Stimulated activated CD8-positive, alpha-beta memory T cell treated with anti-CD3 and anti-CD28 coated beads, Interleukin-15, amount 100 ng/mL, for 24 hours (primary cell): ENCODE measurements at regions not wholly inside any gene's neighbourhood (a gene's known extent, or its start where the extent isn't known, plus 50 kb on each side); places are given as distances from the start of the nearest gene placed in this dataset.
"Not testable (repeated sequence)": the region's sequence is repeated elsewhere in the genome, so short reads cannot be mapped to it uniquely, and the experiment has no call there.

Experiments used
- DNase-seq: peaks from one replicate; pipeline ENCODE4 v3.0.0-alpha.2; 2020; ENCODE audit warnings: low read depth

- DNase-seq = no peak
Observed at GRCh38 chr6:14217728-14218518, 100.4 kb downstream of the CD83 start.

GRCh38 chr6:14218519-14218800, 100.9 kb downstream of the CD83 start:
- no peak for DNase-seq

- DNase-seq = no peak
Observed at GRCh38 chr6:14221564-14222279, 104.2 kb downstream of the CD83 start.

- no peak for DNase-seq
Observed at GRCh38 chr6:14222956-14223355, 105.4 kb downstream of the CD83 start.

- no peak for DNase-seq
Observed at GRCh38 chr6:14224359-14225103, 107.0 kb downstream of the CD83 start.

- DNase-seq = no peak
Observed at GRCh38 chr6:14226051-14226660, 108.6 kb downstream of the CD83 start.

- no peak for DNase-seq
Observed at GRCh38 chr6:14228571-14228970, 111.0 kb downstream of the CD83 start.

- DNase-seq = no peak
Observed at GRCh38 chr6:14231071-14231483, 113.5 kb downstream of the CD83 start.

GRCh38 chr6:14231501-14232280, 114.1 kb downstream of the CD83 start:
- no peak for DNase-seq

GRCh38 chr6:14232889-14233288, 115.3 kb downstream of the CD83 start:
- DNase-seq = no peak

GRCh38 chr6:14235653-14236356, 118.2 kb downstream of the CD83 start:
- DNase-seq = no peak

- no peak for DNase-seq
Observed at GRCh38 chr6:14239097-14239496, 121.5 kb downstream of the CD83 start.

GRCh38 chr6:14240411-14241166, 123.0 kb downstream of the CD83 start:
- DNase-seq = no peak

GRCh38 chr6:14241255-14242070, 123.9 kb downstream of the CD83 start:
- no peak for DNase-seq

- DNase-seq = not testable (repeated sequence)
Observed at GRCh38 chr6:14242912-14243311, 125.3 kb downstream of the CD83 start.

- no peak for DNase-seq
Observed at GRCh38 chr6:14243597-14243996, 126.0 kb downstream of the CD83 start.

- DNase-seq = no peak
Observed at GRCh38 chr6:14246876-14247275, 129.3 kb downstream of the CD83 start.

- no peak for DNase-seq
Observed at GRCh38 chr6:14250573-14250972, 133.0 kb downstream of the CD83 start.

GRCh38 chr6:14252271-14252850, 134.8 kb downstream of the CD83 start:
- DNase-seq = no peak
